NT2/D1 (cell line): ENCODE measurements at regions not wholly inside any gene's neighbourhood (a gene's known extent, or its start where the extent isn't known, plus 50 kb on each side); places are given as distances from the start of the nearest gene placed in this dataset.

Source experiments
- DNase-seq: peaks from one replicate; pipeline ENCODE4 v3.0.0-alpha.2; 2011; ENCODE audit warnings: low read depth, low spot score
- H3K27me3 ChIP-seq: 2 replicates; pipeline ENCODE4 v1.6.0; 2011; ENCODE audit warnings: mild to moderate bottlenecking; ENCODE audit not compliant: insufficient read length, insufficient read depth
- H3K36me3 ChIP-seq: 2 replicates; pipeline ENCODE4 v1.6.1; 2011; ENCODE audit warnings: mild to moderate bottlenecking, low read length, mixed read lengths; ENCODE audit not compliant: insufficient read depth, insufficient read length
- H3K4me1 ChIP-seq: 2 replicates; pipeline ENCODE4 v1.5.1; 2011; ENCODE audit not compliant: insufficient read depth, insufficient read length
- H3K4me3 ChIP-seq: 2 replicates; pipeline ENCODE4 v1.5.1; 2011; ENCODE audit warnings: low read depth; ENCODE audit not compliant: insufficient read length
- H3K9ac ChIP-seq: 2 replicates; pipeline ENCODE4 v1.6.0; 2011; ENCODE audit warnings: low read depth; ENCODE audit not compliant: insufficient read length
- H3K9me3 ChIP-seq: 2 replicates; pipeline ENCODE4 v1.5.1; 2011; ENCODE audit warnings: mild to moderate bottlenecking, low read length; ENCODE audit not compliant: insufficient read depth
- SUZ12 ChIP-seq: IDR thresholded peaks from 2 replicates; pipeline ENCODE4 v1.6.1; 2011; ENCODE audit not compliant: insufficient read length, insufficient read depth; ENCODE audit errors: extremely low read depth
- YY1 ChIP-seq: IDR thresholded peaks from 2 replicates; pipeline ENCODE4 v1.6.1; 2011; ENCODE audit not compliant: insufficient read length, insufficient read depth
- ZNF274 ChIP-seq: IDR thresholded peaks from 2 replicates; pipeline ENCODE4 v1.6.1; 2011; ENCODE audit warnings: mild to moderate bottlenecking, low read depth, low read length

DNA sequence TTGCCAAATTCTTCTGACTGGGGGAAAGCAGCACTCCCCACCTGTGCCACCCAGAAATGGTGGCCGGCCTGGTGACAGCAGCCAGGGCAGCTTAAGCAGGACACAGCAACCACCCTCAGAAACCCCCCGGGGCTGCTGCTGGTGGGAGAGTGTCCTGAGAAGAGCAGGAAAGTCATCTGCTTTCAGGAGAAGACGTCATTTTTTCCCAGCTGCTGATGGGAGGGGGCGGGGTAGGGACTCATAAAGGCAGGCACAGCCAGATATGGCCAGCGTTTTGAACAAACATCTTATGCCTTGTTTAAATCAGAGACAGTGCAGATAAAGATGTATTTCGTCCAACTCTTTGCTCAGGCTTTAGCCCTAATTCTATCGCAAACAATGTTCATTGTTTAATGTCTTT is 139.5 kb downstream of the LRRC30 start:
- Histone ChIP-seq H3K9me3 (no peaks in the 10 kb centered on the region), H3K9ac (no peak overlapping the region), H3K27me3 (no peaks in the 10 kb centered on the region), H3K4me1 (no peaks in the 10 kb centered on the region), H3K4me3 (no peak overlapping the region), H3K36me3 (no peaks in the 10 kb centered on the region)
- no peak for TF ChIP-seq YY1
- TF ChIP-seq SUZ12: no peak
- no peak for TF ChIP-seq ZNF274
- no peak for DNase-seq

DNA sequence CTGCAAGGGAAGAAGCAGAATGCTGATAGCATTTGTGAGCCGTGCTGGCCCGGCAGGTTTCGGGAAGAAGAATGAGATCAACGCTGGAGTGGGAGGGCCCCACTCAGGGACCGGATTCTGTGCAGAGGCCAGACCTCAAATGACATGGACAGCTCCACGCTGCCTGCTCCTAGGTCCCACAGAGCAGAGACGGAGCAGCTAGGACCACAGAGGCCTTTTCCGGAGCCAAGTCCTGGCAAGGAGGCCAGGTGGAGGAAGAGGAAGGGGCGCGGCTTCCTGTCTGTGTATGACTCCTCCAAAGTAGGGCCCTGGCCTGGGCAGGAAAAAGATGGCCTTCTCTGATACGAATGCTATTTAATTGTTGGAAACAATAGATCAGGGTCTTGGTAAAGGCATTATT is 139.9 kb downstream of the LRRC30 start:
- Histone ChIP-seq H3K9ac (no peak overlapping the region), H3K36me3 (no peaks in the 10 kb centered on the region), H3K4me3 (no peak overlapping the region), H3K27me3 (no peaks in the 10 kb centered on the region), H3K4me1 (no peaks in the 10 kb centered on the region), H3K9me3 (no peaks in the 10 kb centered on the region)
- DNase-seq: no peak
- TF ChIP-seq ZNF274: no peak

GRCh38 chr18:7373441-7373840 is 142.6 kb downstream of the LRRC30 start:
- no peaks in the 10 kb centered on the region for H3K36me3 ChIP-seq
- H3K4me3 ChIP-seq: no peak overlapping the region
- H3K4me1 ChIP-seq: no peaks in the 10 kb centered on the region
- TF ChIP-seq YY1 (no peak), ZNF274 (no peak), SUZ12 (no peak)
- no peak overlapping the region for H3K9ac ChIP-seq
- DNase-seq: no peak
- no peaks in the 10 kb centered on the region for H3K27me3 ChIP-seq
- peaks cover 14% of the 10 kb centered on the region for H3K9me3 ChIP-seq

- no peak for DNase-seq
- H3K9me3 ChIP-seq: peaks cover 14% of the 10 kb centered on the region
- no peaks in the 10 kb centered on the region for H3K36me3 ChIP-seq
- no peak for TF ChIP-seq YY1
- no peak for TF ChIP-seq ZNF274
- no peak for TF ChIP-seq SUZ12
- H3K27me3 ChIP-seq: no peaks in the 10 kb centered on the region
- no peak overlapping the region for H3K9ac ChIP-seq
- no peaks in the 10 kb centered on the region for H3K4me1 ChIP-seq
- H3K4me3 ChIP-seq: no peak overlapping the region
Measured at GRCh38 chr18:7381307-7381706, 150.4 kb downstream of the LRRC30 start.

DNA sequence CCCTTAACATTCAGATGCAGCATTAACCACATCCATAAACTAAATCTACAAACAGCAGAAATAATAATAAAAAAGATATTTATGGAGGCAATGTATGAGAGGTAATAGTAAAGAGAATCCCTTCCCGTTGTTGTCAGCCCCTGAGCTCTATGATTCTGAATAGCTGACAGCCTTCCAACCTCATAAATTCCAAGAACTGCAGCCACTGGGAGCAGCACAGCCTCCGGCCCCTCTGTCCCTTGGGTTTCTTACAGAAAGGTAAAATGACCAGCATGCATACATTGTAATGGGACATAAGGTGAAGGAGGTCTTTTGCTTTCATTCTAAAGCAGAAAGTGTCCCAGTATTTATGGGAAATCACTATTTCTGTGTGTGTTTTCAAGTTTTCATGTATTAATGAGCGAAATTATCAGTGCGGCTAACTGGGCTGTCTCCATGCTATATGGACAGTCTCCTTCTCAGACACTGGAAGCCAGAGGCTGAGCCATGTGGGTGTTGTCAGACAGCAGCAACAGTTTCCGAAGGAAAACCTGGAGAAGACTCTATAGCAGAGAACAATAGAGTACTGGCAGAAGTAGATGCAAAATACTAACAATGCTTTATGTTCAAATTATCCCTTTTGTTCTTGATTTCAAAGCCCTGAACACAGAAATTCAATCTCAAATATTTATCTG is 151.6 kb downstream of the LRRC30 start:
- Histone ChIP-seq H3K36me3 (no peaks in the 10 kb centered on the region), H3K9ac (no peak overlapping the region), H3K9me3 (peaks cover 5% of the 10 kb centered on the region; the same call in 1 of the 2 replicates), H3K4me3 (no peak overlapping the region), H3K4me1 (no peaks in the 10 kb centered on the region), H3K27me3 (no peaks in the 10 kb centered on the region)
- TF ChIP-seq ZNF274 (no peak), SUZ12 (no peak), YY1 (no peak)
- DNase-seq: no peak

- H3K9me3 ChIP-seq: no peaks in the 10 kb centered on the region
- DNase-seq: no peak
- TF ChIP-seq SUZ12 (no peak), YY1 (no peak), ZNF274 (no peak)
- no peak overlapping the region for H3K4me3 ChIP-seq
- no peaks in the 10 kb centered on the region for H3K4me1 ChIP-seq
- H3K9ac ChIP-seq: no peak overlapping the region
- H3K27me3 ChIP-seq: no peaks in the 10 kb centered on the region
- H3K36me3 ChIP-seq: no peaks in the 10 kb centered on the region
Measured at GRCh38 chr18:7383002-7383980, 152.4 kb downstream of the LRRC30 start.

DNA sequence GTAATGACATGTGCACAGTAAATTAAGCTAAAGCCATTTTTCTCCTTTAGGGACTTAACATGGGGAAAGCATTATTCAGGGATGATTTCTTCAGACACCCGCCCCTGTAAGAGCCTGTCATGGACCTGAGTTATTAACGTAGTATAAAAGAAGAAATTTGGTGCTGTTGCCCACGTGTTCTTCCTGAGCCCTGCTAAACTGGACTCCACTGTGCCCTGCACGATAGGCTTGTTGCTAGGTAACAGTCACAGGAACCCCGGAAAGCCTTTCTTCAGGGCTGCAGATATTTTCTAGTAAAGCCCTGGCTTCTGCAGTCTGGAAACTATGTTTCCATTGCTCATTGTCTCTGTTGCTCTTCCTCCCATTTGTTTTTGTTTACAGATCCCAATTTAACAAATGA is 157.9 kb downstream of the LRRC30 start:
- no peaks in the 10 kb centered on the region for H3K4me1 ChIP-seq
- TF ChIP-seq YY1: no peak
- no peak for TF ChIP-seq ZNF274
- no peaks in the 10 kb centered on the region for H3K27me3 ChIP-seq
- DNase-seq: no peak
- H3K9me3 ChIP-seq: no peaks in the 10 kb centered on the region
- H3K4me3 ChIP-seq: no peak overlapping the region
- no peak overlapping the region for H3K9ac ChIP-seq
- H3K36me3 ChIP-seq: no peaks in the 10 kb centered on the region
